Kasumi-1 (cell line): ENCODE measurements at regions not wholly inside any gene's neighbourhood (a gene's known extent, or its start where the extent isn't known, plus 50 kb on each side); places are given as distances from the start of the nearest gene placed in this dataset.

Experiments
- DNase-seq, 2 experiments: peaks; one replicate each; lab custom pipeline; 2025; lab: John Stamatoyannopoulos, UW

GRCh38 chr14:87109271-87109670, 883.7 kb downstream of the GALC start:
- no peak for DNase-seq

GRCh38 chr14:87108726-87109125, 884.3 kb downstream of the GALC start:
- DNase-seq, result no peak

DNA sequence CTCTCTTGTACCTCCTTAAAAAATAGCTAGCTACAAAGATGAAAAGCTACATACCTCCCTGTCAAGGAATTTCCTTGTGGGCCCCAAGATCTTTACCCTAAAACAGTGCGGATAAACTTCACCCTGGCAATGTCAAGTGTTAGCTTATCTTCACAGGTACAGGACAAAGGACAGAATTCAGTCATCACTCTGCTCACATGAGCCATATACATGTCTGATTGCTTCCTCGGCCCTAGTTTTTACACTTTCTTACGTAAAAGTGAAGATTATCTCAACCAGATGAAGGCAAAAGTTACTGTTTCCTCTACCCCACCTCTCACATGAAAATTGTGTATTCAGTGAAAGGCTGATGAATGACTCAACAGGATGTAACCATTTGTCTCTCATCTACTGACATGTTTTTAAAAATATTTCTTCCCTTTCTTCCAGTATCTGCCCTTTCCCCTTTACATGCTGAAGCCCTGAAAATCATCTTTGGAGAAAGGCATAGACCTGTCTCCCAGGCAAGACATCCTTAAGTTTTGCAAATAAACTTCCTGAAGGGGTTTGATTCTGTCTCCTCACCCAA, 890.1 kb downstream of the GALC start:
- DNase-seq, result no peak

- no peak for DNase-seq
Measured at GRCh38 chr14:87097015-87097414, 896.0 kb downstream of the GALC start.

GRCh38 chr14:87094913-87095312, 898.1 kb downstream of the GALC start:
- DNase-seq, result no peak

DNA sequence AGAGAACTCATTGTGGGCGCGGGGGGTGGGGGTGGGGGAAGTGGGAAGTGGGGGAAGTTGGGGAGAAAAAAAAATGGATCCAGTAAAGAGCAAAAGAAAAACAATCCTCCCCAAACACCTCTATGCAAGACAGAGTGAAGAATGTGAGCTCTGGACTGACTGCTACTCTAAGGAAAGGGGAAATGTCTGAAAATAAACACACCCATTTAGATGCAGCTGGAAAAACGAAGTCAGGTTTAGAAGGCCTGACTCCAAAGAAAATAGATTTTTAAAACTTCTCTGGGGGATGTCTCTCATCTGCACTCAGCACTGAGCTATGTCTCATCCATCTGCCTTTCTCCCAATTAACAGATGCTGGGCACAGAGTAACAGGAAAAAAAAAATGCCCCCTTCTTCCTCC, 904.4 kb downstream of the GALC start:
- no peak for DNase-seq

DNA sequence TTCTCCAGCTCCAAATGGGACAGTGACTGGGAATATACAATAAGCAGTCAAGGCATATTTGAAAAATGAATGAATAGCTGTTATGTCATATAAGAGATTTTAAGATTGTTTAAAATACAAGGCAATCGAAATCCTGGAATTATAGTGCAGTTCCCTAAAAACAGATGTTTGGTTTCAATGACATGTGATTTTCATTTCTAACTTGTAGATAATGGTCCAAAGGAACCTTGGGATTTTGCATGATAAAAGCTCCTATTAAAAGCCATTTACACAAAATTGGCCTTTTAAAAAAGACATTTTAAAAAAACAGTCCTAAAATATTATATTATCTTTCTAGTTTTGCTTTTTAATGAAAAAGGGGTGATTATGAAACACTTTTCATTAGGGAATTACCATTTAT, 905.1 kb downstream of the GALC start:
- DNase-seq, result no peak

DNA sequence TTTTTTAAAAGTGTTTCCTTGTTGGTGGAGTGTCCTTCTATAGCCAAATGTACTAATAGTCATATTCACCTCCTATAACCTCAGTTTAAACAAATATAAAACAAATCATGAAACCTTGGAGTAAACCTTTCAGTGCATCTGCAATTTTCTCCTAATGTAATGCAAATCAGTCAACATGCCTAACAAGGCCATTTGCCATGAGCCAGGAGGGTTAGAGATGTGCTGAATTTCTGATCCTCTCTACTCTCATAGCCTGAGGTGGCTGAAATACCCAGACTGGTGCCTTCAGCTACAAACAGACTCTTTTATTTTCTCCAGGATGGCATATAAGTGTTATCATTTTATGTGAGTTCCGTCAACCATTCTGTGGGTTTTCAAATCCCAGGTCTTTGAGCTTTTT, 908.1 kb downstream of the GALC start:
- no peak for DNase-seq

GRCh38 chr14:87082917-87083316, 910.1 kb downstream of the GALC start:
- DNase-seq, result no peak

GRCh38 chr14:87081004-87081403, 912.0 kb downstream of the GALC start:
- no peak for DNase-seq

- no peak for DNase-seq
Measured at GRCh38 chr14:87080146-87080545, 912.8 kb downstream of the GALC start.

GRCh38 chr14:87079416-87079815, 913.6 kb downstream of the GALC start:
- no peak for DNase-seq

DNA sequence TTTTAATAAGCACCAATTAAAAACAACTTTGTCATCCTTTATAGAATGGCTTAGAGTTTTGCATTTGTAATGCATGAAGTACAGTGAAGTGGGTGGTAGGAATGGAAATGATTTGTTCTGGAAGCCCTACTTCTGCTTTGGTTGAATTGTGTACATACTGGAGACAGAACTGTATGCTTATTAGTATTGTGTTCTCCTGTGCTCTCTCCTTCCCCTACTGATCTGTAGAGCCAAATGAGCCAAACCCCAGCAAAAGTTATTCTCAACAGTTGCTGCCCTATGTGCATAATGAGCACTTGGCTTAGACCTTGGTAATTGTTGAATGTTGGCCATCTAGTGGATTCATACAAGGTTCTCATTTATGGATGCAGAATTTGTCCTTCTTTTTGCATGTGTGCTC, 916.1 kb downstream of the GALC start:
- DNase-seq, result no peak

DNA sequence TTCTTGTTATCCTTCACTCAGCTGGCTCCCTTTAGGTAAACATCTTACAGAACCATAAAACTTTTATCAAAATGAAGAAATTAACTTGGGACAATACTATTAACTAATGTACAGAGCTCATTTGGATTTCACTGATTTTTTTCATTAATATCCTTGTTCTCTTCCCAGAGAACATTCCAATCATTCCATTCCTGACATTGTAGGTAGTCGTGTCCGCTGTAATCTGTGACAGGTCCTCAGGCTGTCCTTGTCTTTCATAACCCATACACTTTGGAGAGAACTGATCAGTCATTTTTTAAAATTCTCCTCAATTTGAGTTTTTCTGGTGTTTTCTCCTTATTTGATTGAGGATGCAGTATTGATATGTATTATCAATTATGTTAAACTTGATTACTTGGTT, 916.8 kb downstream of the GALC start:
- no peak for DNase-seq

DNA sequence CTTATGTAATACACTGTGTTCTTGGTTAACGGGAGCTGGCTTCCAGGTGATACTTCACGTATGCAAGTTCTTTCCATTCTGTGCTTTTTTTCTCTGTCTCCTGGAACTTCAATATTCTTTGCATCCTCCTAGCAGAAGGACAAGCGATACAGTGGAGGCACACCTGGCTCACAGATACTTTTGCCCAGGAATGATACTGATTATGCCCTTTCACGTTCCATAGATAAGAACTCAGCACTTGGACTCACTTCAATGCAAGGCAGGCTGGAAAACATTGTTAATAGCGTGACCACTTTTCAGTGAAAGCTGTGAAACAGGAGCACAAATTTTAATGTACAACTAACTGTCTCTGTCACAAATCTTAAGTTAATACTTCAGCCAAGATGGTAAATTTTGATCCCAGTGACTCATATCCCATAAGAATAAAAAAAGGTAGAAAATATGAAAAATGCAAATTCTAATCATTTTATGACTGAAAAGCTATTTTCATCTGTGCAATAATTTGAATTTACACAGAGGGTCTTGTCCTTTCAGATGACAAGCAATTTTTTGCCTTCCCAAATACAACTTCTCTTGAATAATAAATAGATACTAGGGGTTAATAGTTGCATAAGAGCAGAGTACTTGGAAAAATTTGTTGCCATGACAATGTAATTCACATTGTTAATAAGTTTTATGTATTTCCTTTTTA, 919.0 kb downstream of the GALC start:
- DNase-seq, result no peak

DNA sequence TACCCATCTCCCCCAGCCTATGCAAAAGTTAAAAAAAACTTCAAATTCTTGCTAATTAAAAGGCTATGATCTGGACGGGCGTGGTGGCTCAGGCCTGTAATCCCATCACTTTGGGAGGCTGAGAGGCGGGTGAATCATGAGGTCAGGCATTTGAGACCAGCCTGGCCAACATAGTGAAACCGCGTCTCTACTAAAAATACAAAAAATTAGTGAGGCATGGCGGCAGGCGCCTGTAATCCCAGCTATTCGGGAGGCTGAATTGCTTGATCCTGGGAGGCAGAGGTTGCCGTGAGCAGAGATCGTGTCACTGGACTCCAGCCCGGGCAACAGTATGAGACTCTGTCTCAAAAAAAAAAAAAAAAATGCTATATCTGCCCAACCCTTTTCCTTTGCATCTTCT, 925.4 kb downstream of the GALC start:
- no peak for DNase-seq

GRCh38 chr14:87067061-87067460, 925.9 kb downstream of the GALC start:
- no peak for DNase-seq

- DNase-seq, result peak in 1 of 2 experiments; percentile 23
Measured at GRCh38 chr14:87066221-87066817, 926.7 kb downstream of the GALC start.

- no peak for DNase-seq
Measured at GRCh38 chr14:87065366-87065765, 927.6 kb downstream of the GALC start.

DNA sequence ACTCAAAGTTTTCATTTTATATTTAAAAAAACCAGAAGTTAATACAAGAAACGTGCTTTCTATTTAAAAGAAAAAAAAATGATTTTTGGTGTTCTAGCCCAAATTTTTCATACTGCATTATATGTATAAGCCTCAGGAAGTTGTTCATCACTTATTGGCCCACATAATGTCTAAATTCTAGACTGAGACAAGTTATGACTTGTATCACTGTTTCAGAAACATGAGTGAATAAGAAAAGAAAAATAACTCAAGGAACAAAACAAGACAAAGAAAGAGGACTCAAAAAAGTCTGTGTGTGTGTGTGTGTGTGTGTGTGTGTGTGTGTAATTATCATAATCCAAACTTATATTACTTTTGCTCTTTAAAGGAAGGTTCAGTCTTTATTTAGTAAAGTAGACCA, 929.8 kb downstream of the GALC start:
- no peak for DNase-seq

DNA sequence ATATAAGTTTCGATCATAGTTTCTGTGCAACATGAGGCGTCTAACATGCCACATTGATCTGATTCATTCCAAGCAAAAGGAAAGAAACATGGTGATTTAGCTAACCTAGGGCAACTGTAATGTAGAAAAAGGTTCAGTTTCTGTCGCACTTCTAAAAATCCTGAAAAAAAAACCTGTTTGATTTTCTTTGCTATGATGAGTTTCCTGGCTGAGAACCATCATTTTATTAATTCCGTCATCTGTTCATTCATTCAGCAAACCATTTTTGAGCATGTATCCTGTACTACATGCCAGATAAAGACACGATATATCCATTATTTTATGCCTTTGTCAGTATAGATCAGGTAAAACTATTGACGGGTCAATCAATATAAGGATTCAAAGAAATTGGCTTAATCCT, 932.6 kb downstream of the GALC start:
- DNase-seq, result no peak

DNA sequence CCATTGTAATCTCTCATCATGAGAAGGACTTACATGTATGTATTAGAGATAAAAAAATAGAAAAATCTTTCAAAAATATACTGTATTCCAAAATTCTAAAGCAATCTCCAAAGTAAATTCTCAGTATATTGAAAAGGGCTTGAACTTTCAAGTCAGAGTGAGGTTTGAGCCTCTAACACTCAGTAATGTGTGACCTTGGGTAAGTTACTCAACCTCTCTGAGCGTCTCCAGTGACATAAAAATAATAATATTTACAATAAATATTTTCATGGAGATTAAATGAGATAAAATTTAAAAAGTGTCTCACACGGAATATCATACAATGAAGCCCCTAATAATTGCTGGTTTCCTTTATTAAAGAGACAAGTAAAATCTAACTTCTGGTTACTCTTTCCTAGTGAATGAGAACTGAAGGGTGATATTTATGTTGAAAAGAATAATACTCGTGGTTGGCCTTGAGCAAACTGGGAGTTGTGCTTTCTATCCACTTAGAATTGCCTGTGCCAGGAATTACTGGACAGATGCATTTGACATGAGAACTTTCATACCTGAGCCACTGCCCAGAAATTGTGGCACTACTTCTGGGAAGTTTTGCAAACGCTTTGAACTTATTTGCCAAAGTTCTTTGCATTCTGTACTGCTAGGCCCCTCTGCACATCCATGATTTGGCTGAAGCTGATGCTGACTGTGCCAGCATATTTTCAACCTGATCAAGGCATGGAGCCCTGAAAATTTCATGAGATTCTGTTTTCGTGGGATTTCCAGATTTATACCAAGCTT, 933.7 kb downstream of the GALC start:
- no peak for DNase-seq

DNA sequence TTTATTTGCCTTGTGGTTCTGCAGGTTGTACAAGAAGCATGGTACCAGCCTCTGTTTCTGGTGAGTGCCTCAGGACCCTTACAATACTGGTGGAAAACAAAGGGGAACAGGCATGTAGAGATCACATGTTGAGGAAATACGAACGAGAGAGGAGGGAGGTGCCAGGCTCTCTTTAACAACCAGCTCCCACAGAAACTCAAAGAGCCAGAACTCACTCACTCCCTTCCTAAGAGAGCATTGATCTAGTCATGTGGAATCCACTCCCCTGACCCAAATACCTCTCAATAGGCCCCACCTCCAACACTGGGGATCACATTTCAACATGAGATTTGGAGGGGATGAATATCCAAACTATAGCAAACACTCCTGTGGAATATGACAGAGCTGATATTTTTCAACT, 938.0 kb downstream of the GALC start:
- DNase-seq, result no peak
